HG02759 (cell line): ENCODE measurements at regions not wholly inside any gene's neighbourhood (a gene's known extent, or its start where the extent isn't known, plus 50 kb on each side); places are given as distances from the start of the nearest gene placed in this dataset.
"Not testable (repeated sequence)": the region's sequence is repeated elsewhere in the genome, so short reads cannot be mapped to it uniquely, and the experiment has no call there.

Source experiments
- ATAC-seq: cut with Tn5 transposase; IDR thresholded peaks from one replicate; pipeline ENCODE4 v1.9.1; 2021; ENCODE audit warnings: mild to moderate bottlenecking, moderate library complexity; ENCODE audit not compliant: unreplicated experiment

- no peak for ATAC-seq
Measured at GRCh38 chr7:46774515-46774914, 807.4 kb downstream of the TNS3 start.

- ATAC-seq: no peak
Measured at GRCh38 chr7:46772776-46773175, 809.1 kb downstream of the TNS3 start.

- no peak for ATAC-seq
Measured at GRCh38 chr7:46767071-46767470, 814.8 kb downstream of the TNS3 start.

GRCh38 chr7:46764100-46764936 lies 817.6 kb downstream of the TNS3 start:
- ATAC-seq: no peak

GRCh38 chr7:46763344-46763743 lies 818.6 kb downstream of the TNS3 start:
- ATAC-seq: no peak

GRCh38 chr7:46759711-46760480 lies 822.0 kb downstream of the TNS3 start:
- ATAC-seq: no peak

- ATAC-seq: no peak
Measured at GRCh38 chr7:46756996-46757395, 824.9 kb downstream of the TNS3 start.

GRCh38 chr7:46756256-46756655 lies 825.7 kb downstream of the TNS3 start:
- ATAC-seq: no peak

- no peak for ATAC-seq
Measured at GRCh38 chr7:46755120-46756034, 826.5 kb downstream of the TNS3 start.

GRCh38 chr7:46754140-46754720 lies 827.7 kb downstream of the TNS3 start:
- no peak for ATAC-seq

GRCh38 chr7:46753662-46754061 lies 828.2 kb downstream of the TNS3 start:
- ATAC-seq: no peak

- ATAC-seq: no peak
Measured at GRCh38 chr7:46752881-46753366, 829.0 kb downstream of the TNS3 start.

- not testable (repeated sequence) for ATAC-seq
Measured at GRCh38 chr7:46751927-46752723, 829.8 kb downstream of the TNS3 start.

- no peak for ATAC-seq
Measured at GRCh38 chr7:46751471-46751870, 830.4 kb upstream of the IGFBP3 start.

- ATAC-seq: no peak
Measured at GRCh38 chr7:46750321-46750865, 829.3 kb upstream of the IGFBP3 start.

- no peak for ATAC-seq
Measured at GRCh38 chr7:46747869-46748576, 827.0 kb upstream of the IGFBP3 start.

GRCh38 chr7:46746695-46747687 lies 825.9 kb upstream of the IGFBP3 start:
- no peak for ATAC-seq

GRCh38 chr7:46745707-46746090 lies 824.6 kb upstream of the IGFBP3 start:
- ATAC-seq: no peak
